Smooth muscle cell (in vitro differentiated cells): ENCODE measurements at regions not wholly inside any gene's neighbourhood (a gene's known extent, or its start where the extent isn't known, plus 50 kb on each side); places are given as distances from the start of the nearest gene placed in this dataset.

Experiments
- DNase-seq: peaks from one replicate; lab custom pipeline; 2025; ENCODE audit not compliant: unreplicated experiment; lab: John Stamatoyannopoulos, UW
- H2AFZ ChIP-seq: fragments of 200-600 bp; sonication (generic); 2 replicates; pipeline ENCODE4 v1.6.0; 2016; ENCODE audit warnings: antibody characterized with exemption, low read depth, mild to moderate bottlenecking
- H3F3A ChIP-seq: fragments of 200-600 bp; sonication (generic); 2 replicates; pipeline ENCODE4 v1.6.0; 2017; ENCODE audit warnings: antibody characterized with exemption, low read depth
- H3K27ac ChIP-seq: fragments of 200-600 bp; sonication (generic); 2 replicates; pipeline ENCODE4 v1.5.1; 2016; ENCODE audit warnings: low read depth, mild to moderate bottlenecking
- H3K27me3 ChIP-seq: fragments of 200-600 bp; sonication (generic); 2 replicates; pipeline ENCODE4 v1.6.1; 2016; ENCODE audit warnings: low read depth, mild to moderate bottlenecking
- H3K36me3 ChIP-seq: fragments of 200-600 bp; sonication (generic); 2 replicates; pipeline ENCODE4 v1.5.1; 2016; ENCODE audit warnings: low read depth
- H3K4me1 ChIP-seq: fragments of 200-600 bp; sonication (generic); 2 replicates; pipeline ENCODE4 v1.5.1; 2016; ENCODE audit warnings: low read depth
- H3K4me2 ChIP-seq: fragments of 200-600 bp; sonication (generic); 2 replicates; pipeline ENCODE4 v1.6.0; 2016; ENCODE audit warnings: mild to moderate bottlenecking
- H3K4me3 ChIP-seq: fragments of 200-600 bp; sonication (generic); 2 replicates; pipeline ENCODE4 v1.5.1; 2016; ENCODE audit warnings: mild to moderate bottlenecking
- H3K79me2 ChIP-seq: fragments of 200-600 bp; sonication (generic); 2 replicates; pipeline ENCODE4 v1.6.0; 2016; ENCODE audit warnings: low read depth, mild to moderate bottlenecking
- H3K9ac ChIP-seq: fragments of 200-600 bp; sonication (generic); 2 replicates; pipeline ENCODE4 v1.6.0; 2016; ENCODE audit warnings: low read depth
- H3K9me3 ChIP-seq: fragments of 200-600 bp; sonication (generic); replicated peaks from 2 replicates; pipeline ENCODE4 v1.5.1; 2016; ENCODE audit warnings: low read depth
- H4K20me1 ChIP-seq: fragments of 200-600 bp; sonication (generic); 2 replicates; pipeline ENCODE4 v1.6.0; 2016; ENCODE audit warnings: low read depth
- WGBS: methylation state at CpG from one replicate; pipeline ENCODE4 v1.1.7; 2016; ENCODE audit warnings: low lambda C conversion rate; 5-methylcytosine and 5-hydroxymethylcytosine counted together
- TF ChIP-seq, protein P1 (sequence below): fragments of 200-600 bp; sonication (generic); IDR thresholded peaks from 2 replicates; pipeline ENCODE4 v1.5.1; 2017; ENCODE audit warnings: borderline replicate concordance, mild to moderate bottlenecking, antibody characterized with exemption; ENCODE audit not compliant: insufficient read depth, poor library complexity, severe bottlenecking

DNA sequence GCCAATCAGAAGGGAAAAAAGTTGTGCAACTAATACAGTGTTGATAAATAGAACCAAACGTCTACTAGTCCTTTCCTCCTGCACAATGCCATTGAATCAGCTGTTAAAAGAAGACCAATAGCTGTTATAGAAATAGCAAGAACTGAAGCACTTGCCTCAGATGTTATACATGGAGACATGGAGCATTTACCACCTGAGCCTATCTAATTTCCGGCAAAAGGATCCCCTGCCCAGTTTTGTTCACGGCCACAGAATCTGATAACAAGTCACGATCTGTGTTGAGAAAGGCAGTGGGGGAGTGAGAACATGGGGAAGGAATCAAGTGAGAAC lies 285.4 kb downstream of the ZEB2 start:
- H3K27me3 ChIP-seq, result no peaks in the 10 kb centered on the region
- 77% methylated on average over 4 of the region's 4 CpGs for WGBS
- peaks cover 2% of the 10 kb centered on the region for H3K4me1 ChIP-seq
- no peaks in the 10 kb centered on the region for H4K20me1 ChIP-seq
- no peaks in the 10 kb centered on the region for H3F3A ChIP-seq
- no peak overlapping the region for H3K27ac ChIP-seq
- no peak for DNase-seq
- TF ChIP-seq, protein P1, sequence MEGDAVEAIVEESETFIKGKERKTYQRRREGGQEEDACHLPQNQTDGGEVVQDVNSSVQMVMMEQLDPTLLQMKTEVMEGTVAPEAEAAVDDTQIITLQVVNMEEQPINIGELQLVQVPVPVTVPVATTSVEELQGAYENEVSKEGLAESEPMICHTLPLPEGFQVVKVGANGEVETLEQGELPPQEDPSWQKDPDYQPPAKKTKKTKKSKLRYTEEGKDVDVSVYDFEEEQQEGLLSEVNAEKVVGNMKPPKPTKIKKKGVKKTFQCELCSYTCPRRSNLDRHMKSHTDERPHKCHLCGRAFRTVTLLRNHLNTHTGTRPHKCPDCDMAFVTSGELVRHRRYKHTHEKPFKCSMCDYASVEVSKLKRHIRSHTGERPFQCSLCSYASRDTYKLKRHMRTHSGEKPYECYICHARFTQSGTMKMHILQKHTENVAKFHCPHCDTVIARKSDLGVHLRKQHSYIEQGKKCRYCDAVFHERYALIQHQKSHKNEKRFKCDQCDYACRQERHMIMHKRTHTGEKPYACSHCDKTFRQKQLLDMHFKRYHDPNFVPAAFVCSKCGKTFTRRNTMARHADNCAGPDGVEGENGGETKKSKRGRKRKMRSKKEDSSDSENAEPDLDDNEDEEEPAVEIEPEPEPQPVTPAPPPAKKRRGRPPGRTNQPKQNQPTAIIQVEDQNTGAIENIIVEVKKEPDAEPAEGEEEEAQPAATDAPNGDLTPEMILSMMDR, result no peak
- no peak overlapping the region for H2AFZ ChIP-seq
- H3K79me2 ChIP-seq, result peaks cover 12% of the 10 kb centered on the region
- no peak overlapping the region for H3K9ac ChIP-seq
- H3K4me3 ChIP-seq, result no peak overlapping the region
- no peaks in the 10 kb centered on the region for H3K36me3 ChIP-seq
- no peaks in the 10 kb centered on the region for H3K9me3 ChIP-seq
- H3K4me2 ChIP-seq, result no peak overlapping the region

DNA sequence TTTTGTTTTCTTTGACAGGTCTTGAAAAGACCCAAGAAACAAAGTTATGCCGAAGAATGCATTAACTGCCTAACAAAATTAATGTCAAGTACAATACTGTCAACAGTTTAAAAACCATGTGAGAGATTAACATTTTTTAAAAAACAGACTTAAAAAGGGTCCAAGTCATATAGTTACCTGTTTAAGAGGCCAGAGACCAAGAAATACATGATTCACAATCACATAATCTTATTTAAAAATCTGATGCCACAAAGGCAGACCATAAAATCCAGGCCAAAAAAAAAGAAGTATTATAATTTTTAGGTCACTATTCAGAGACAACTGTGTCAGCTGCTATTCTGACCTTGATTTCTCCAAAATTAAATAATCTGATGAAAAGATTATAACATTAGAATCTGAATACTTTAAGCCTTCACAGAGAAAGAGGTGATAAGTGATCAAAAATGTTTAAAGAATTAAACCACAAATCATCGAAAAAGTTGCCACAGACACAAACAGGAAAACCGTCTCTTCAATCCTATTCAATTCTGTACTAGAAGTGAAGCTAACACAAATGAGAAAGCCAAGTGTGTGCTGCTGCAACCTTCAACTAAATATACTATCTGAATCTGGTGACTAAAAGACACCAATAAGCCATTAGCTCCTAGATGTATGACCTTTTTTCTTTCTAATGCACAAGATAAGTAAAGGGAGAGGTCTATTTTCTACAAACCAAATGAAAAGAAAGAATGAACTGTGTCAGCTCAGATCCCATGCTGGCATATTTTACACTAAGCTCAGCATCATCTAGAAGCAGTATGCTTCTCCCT lies 286.0 kb downstream of the ZEB2 start:
- no peak overlapping the region for H3K4me2 ChIP-seq
- no peaks in the 10 kb centered on the region for H4K20me1 ChIP-seq
- 94% methylated on average over 3 of the region's 3 CpGs for WGBS
- peaks cover 11% of the 10 kb centered on the region for H3K79me2 ChIP-seq
- H3F3A ChIP-seq, result no peaks in the 10 kb centered on the region
- TF ChIP-seq, protein P1, result no peak
- no peak overlapping the region for H3K27ac ChIP-seq
- H3K4me1 ChIP-seq, result no peaks in the 10 kb centered on the region
- no peak overlapping the region for H3K9ac ChIP-seq
- no peaks in the 10 kb centered on the region for H3K27me3 ChIP-seq
- no peaks in the 10 kb centered on the region for H3K9me3 ChIP-seq
- H3K4me3 ChIP-seq, result no peak overlapping the region
- no peak overlapping the region for H2AFZ ChIP-seq
- H3K36me3 ChIP-seq, result no peaks in the 10 kb centered on the region
- no peak for DNase-seq

DNA sequence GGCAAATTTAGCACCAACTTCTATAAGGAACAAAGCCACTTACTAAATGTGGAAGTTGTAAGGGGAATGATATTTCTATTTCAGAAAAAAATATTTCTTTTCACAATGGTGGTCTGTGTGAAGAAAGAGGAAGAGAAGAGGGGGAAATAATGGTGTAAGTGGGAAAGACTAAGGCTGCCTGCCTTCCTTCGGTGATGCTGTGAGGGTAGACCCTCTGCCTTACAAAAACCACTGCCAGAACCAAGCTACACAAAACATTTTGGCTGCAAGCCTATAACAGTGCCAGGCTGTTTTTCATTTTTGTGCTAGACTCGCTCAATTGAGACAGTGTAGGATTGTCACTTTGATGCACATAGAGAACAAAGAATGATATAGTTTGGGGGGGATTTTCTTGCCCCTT lies 286.6 kb downstream of the ZEB2 start:
- H4K20me1 ChIP-seq, result no peaks in the 10 kb centered on the region
- no peaks in the 10 kb centered on the region for H3K9me3 ChIP-seq
- no peaks in the 10 kb centered on the region for H3K36me3 ChIP-seq
- 98% methylated on average over 2 of the region's 2 CpGs for WGBS
- no peak overlapping the region for H3K27ac ChIP-seq
- H3K27me3 ChIP-seq, result no peaks in the 10 kb centered on the region
- H3K79me2 ChIP-seq, result peaks cover 9% of the 10 kb centered on the region
- TF ChIP-seq, protein P1, result no peak
- no peaks in the 10 kb centered on the region for H3K4me1 ChIP-seq
- H3F3A ChIP-seq, result no peaks in the 10 kb centered on the region
- H3K4me3 ChIP-seq, result no peak overlapping the region
- no peak for DNase-seq
- H2AFZ ChIP-seq, result no peak overlapping the region
- no peak overlapping the region for H3K4me2 ChIP-seq
- no peak overlapping the region for H3K9ac ChIP-seq

DNA sequence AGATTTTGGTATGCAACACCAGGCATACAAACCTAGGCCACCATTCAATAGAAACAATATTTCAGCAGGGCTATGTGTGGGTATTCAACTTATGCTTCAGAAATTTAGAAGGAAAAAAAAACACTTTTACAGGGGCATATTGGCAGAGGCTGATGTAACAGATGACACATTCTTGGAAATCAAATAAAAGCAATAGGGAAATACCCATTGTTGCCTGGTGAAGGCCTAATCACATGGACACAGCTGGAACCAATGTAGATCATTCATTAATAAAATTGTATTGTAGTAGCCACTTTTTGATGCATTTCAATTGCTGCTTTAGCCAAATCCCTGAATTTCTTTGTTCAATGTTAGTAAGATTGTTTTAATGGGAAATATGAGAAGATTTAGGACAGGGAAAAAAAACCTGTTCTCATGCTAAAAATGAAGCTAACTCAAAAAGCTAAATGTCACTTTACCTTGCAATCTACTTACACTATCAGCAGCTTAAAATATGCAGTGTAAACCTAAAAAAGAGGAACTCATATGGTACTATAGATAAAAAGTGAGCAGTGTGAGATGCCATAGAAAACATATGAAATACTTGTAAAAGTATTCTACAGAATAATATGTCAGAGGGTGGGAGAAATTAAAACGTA lies 289.4 kb downstream of the ZEB2 start:
- H2AFZ ChIP-seq, result no peak overlapping the region
- 94% methylated on average over 1 of the region's 1 CpG for WGBS
- TF ChIP-seq, protein P1, result no peak
- no peaks in the 10 kb centered on the region for H3K4me1 ChIP-seq
- no peak overlapping the region for H3K4me3 ChIP-seq
- H3K27ac ChIP-seq, result no peak overlapping the region
- H3K36me3 ChIP-seq, result no peaks in the 10 kb centered on the region
- no peak overlapping the region for H3K9ac ChIP-seq
- no peak overlapping the region for H3K4me2 ChIP-seq
- DNase-seq, result no peak
- no peaks in the 10 kb centered on the region for H3K9me3 ChIP-seq
- H3K27me3 ChIP-seq, result no peaks in the 10 kb centered on the region
- no peaks in the 10 kb centered on the region for H4K20me1 ChIP-seq
- H3F3A ChIP-seq, result no peaks in the 10 kb centered on the region
- peaks cover 3% of the 10 kb centered on the region for H3K79me2 ChIP-seq
